GM18517 (cell line): ENCODE measurements at regions not wholly inside any gene's neighbourhood (a gene's known extent, or its start where the extent isn't known, plus 50 kb on each side); places are given as distances from the start of the nearest gene placed in this dataset.

Experiments
- ATAC-seq: cut with Tn5 transposase; IDR thresholded peaks from one replicate; pipeline ENCODE4 v1.9.1; 2021; ENCODE audit warnings: mild to moderate bottlenecking, moderate library complexity; ENCODE audit not compliant: unreplicated experiment

GRCh38 chr2:128639693-128640092, 321.0 kb upstream of the HS6ST1 start:
- no peak for ATAC-seq

GRCh38 chr2:128640166-128640844, 321.6 kb upstream of the HS6ST1 start:
- no peak for ATAC-seq

- ATAC-seq: no peak
Observed at GRCh38 chr2:128640845-128641360, 322.2 kb upstream of the HS6ST1 start.

- ATAC-seq: no peak
Observed at GRCh38 chr2:128641421-128642080, 322.9 kb upstream of the HS6ST1 start.

GRCh38 chr2:128642316-128642715, 323.6 kb upstream of the HS6ST1 start:
- ATAC-seq: no peak

- ATAC-seq: no peak
Observed at GRCh38 chr2:128642821-128643220, 324.2 kb upstream of the HS6ST1 start.

- ATAC-seq: no peak
Observed at GRCh38 chr2:128643221-128644065, 324.8 kb upstream of the HS6ST1 start.

- no peak for ATAC-seq
Observed at GRCh38 chr2:128644156-128644555, 325.5 kb upstream of the HS6ST1 start.

- no peak for ATAC-seq
Observed at GRCh38 chr2:128644718-128645256, 326.1 kb upstream of the HS6ST1 start.

- ATAC-seq: no peak
Observed at GRCh38 chr2:128645631-128646030, 327.0 kb upstream of the HS6ST1 start.

- ATAC-seq: no peak
Observed at GRCh38 chr2:128646091-128646490, 327.4 kb upstream of the HS6ST1 start.

- no peak for ATAC-seq
Observed at GRCh38 chr2:128646691-128647090, 328.0 kb upstream of the HS6ST1 start.

GRCh38 chr2:128651000-128651399, 332.3 kb upstream of the HS6ST1 start:
- ATAC-seq: no peak

GRCh38 chr2:128654408-128654807, 335.7 kb upstream of the HS6ST1 start:
- no peak for ATAC-seq

GRCh38 chr2:128660836-128661235, 342.2 kb upstream of the HS6ST1 start:
- no peak for ATAC-seq

- ATAC-seq: no peak
Observed at GRCh38 chr2:128661311-128661710, 342.6 kb upstream of the HS6ST1 start.

- ATAC-seq: no peak
Observed at GRCh38 chr2:128662051-128662471, 343.4 kb upstream of the HS6ST1 start.

GRCh38 chr2:128663371-128664050, 344.8 kb upstream of the HS6ST1 start:
- ATAC-seq: no peak

GRCh38 chr2:128664499-128664971, 345.9 kb upstream of the HS6ST1 start:
- no peak for ATAC-seq

- ATAC-seq: no peak
Observed at GRCh38 chr2:128665113-128665512, 346.4 kb upstream of the HS6ST1 start.
